Lung (tissue), 11 donors: ENCODE measurements at regions not wholly inside any gene's neighbourhood (a gene's known extent, or its start where the extent isn't known, plus 50 kb on each side); places are given as distances from the start of the nearest gene placed in this dataset.

Source experiments
- ATAC-seq: fragments of 200-7000 bp; cut with Tn5 transposase; one replicate; pipeline ENCODE4 v1.9.1; 2020; ENCODE audit warnings: moderate number of reproducible peaks; ENCODE audit not compliant: insufficient read depth, low FRiP score
- DNase-seq, 3 donors: peaks; one replicate each; pipeline ENCODE4 v3.0.0-alpha.2; 2013 to 2017
- H3K27ac ChIP-seq, 2 donors: one replicate each; pipeline ENCODE4 v1.5.1; 2013; ENCODE audit warnings: mild to moderate bottlenecking in 2 of 2, moderate library complexity in 2 of 2, control low read depth in 1 of 2, inconsistent platforms in 1 of 2, low read depth in 1 of 2, low read length in 1 of 2
- H3K27me3 ChIP-seq, 3 donors: one replicate each; pipeline ENCODE4 v1.5.1; 2013; ENCODE audit warnings: low read length in 2 of 3; ENCODE audit not compliant: control insufficient read depth in 3 of 3, insufficient read depth in 3 of 3
- H3K36me3 ChIP-seq, 4 donors: one replicate each; pipeline ENCODE4 v1.5.1; 2013; ENCODE audit warnings: low read length in 4 of 4, mild to moderate bottlenecking in 1 of 4, moderate library complexity in 1 of 4; ENCODE audit not compliant: control insufficient read depth in 4 of 4, insufficient read depth in 4 of 4
- H3K4me1 ChIP-seq, 5 donors: one replicate each; pipeline ENCODE4 v1.5.1; 2013; ENCODE audit warnings: low read length in 5 of 5, mild to moderate bottlenecking in 2 of 5, moderate library complexity in 1 of 5; ENCODE audit not compliant: control insufficient read depth in 5 of 5, insufficient read depth in 5 of 5
- H3K4me3 ChIP-seq: one replicate; pipeline ENCODE4 v1.5.1; 2013; ENCODE audit warnings: mild to moderate bottlenecking, control low read depth, moderate library complexity
- H3K9ac ChIP-seq, 2 donors: one replicate each; pipeline ENCODE4 v1.5.1; 2013; ENCODE audit warnings: low read length in 2 of 2, control low read depth in 1 of 2; ENCODE audit not compliant: insufficient read depth in 1 of 2
- H3K9me3 ChIP-seq, 4 donors: one replicate each; pipeline ENCODE4 v1.5.1; 2013; ENCODE audit warnings: low read length in 3 of 4, mild to moderate bottlenecking in 1 of 4, moderate library complexity in 1 of 4; ENCODE audit not compliant: control insufficient read depth in 4 of 4, insufficient read depth in 3 of 4
- WGBS, 2 donors: extraction: QIAGEN DNeasy Blood & Tissue Kit; methylation state at CpG; one replicate each; pipeline ENCODE4 v1.1.7; 2013; 5-methylcytosine and 5-hydroxymethylcytosine counted together
- TF ChIP-seq, protein P1 (sequence below): IDR thresholded peaks from 2 replicates; pipeline ENCODE4 v1.5.1; 2012; ENCODE audit warnings: mild to moderate bottlenecking; ENCODE audit errors: control extremely low read depth, extremely low read depth
- donor health status: control.
- donor health status: control.
- donor health status: Bipolar disorder and iron deficiency.
- donor health status: healthy.
- donor health status: DM: yes; HTN: yes; CAD: no.

DNA sequence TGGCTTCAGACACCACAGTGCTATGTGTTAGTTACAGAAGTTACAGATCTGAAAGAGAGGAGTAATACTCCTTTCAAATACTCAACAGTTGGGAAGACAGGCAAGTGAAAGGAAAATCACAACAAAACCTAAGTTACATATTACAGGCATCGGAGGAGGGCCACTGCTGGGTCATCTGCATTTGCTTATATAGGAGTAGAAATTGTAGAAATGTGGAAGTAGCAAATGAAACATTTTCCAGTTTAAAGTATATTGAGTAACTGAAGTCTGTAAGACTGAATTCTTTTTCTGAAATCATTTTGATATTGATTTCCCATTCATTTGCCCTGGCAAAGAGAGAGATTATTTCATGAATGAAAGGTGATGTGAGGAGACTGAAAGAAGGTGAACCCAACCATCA, 201.7 kb downstream of the SPRY1 start:
- WGBS, 2 donors, result 63 to 87% methylated on average over 1 of the region's 1 CpG
- H3K9me3 ChIP-seq, result no peaks in the 10 kb centered on the region
- no peaks in the 10 kb centered on the region for H3K36me3 ChIP-seq
- no peaks in the 10 kb centered on the region for H3K27me3 ChIP-seq
- TF ChIP-seq, protein P1, sequence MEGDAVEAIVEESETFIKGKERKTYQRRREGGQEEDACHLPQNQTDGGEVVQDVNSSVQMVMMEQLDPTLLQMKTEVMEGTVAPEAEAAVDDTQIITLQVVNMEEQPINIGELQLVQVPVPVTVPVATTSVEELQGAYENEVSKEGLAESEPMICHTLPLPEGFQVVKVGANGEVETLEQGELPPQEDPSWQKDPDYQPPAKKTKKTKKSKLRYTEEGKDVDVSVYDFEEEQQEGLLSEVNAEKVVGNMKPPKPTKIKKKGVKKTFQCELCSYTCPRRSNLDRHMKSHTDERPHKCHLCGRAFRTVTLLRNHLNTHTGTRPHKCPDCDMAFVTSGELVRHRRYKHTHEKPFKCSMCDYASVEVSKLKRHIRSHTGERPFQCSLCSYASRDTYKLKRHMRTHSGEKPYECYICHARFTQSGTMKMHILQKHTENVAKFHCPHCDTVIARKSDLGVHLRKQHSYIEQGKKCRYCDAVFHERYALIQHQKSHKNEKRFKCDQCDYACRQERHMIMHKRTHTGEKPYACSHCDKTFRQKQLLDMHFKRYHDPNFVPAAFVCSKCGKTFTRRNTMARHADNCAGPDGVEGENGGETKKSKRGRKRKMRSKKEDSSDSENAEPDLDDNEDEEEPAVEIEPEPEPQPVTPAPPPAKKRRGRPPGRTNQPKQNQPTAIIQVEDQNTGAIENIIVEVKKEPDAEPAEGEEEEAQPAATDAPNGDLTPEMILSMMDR, result no peak
- ATAC-seq (no peak), DNase-seq (no peak)
- no peak overlapping the region for H3K9ac ChIP-seq
- H3K4me1 ChIP-seq, result peaks cover 0 to 22% (median 5%) of the 10 kb centered on the region in 5 donors
- no peak overlapping the region for H3K27ac ChIP-seq
- H3K4me3 ChIP-seq, result no peak overlapping the region

DNA sequence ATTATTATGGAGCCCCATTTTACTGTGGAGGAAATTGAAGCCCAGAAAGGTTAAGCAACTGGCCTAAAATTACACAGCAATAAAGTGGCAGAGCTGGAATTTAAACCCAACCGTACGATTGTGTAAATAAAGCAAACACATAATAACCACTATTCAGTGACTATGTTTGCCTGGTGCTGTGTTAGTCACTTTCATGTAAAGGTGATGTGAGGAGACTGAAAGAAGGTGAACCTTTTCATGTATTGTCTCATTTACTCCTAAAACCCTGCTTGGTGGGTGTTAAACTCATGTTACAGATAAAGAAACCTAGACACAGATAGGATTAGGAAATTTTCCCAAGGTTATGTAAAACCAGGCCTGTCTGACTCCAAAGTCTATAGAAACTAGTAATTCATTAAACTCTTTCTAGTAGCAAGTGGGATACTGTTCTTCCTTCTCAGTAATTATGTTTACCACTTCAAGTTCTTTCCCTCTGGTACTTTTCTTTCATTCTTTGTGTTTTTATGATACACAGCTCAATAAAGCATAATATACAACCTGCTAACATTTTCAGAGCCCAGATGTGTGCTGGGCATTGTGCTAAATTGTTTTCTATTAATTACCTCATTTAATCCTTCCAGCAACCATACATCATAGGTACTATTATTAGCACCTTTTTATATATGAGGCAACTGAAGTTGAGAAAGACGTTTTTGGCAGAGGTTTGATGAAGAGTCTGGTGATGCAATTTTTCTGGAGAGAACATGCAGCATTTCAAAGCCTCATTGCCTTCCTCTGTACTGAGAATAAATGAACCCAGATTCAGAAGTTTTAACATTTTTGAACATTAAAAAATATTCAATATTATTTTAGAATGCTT, 202.7 kb downstream of the SPRY1 start:
- H3K36me3 ChIP-seq, result no peaks in the 10 kb centered on the region
- H3K4me3 ChIP-seq, result no peak overlapping the region
- no peak overlapping the region for H3K9ac ChIP-seq
- TF ChIP-seq, protein P1, result no peak
- no peak overlapping the region for H3K27ac ChIP-seq
- no peaks in the 10 kb centered on the region for H3K9me3 ChIP-seq
- H3K27me3 ChIP-seq, result no peaks in the 10 kb centered on the region
- peaks cover 0 to 22% (median 5%) of the 10 kb centered on the region in 5 donors for H3K4me1 ChIP-seq
- peak; percentile 23 for ATAC-seq
- DNase-seq, result peak in 2 of 3 donors; percentile 65 to 80
- 33 to 48% methylated on average over 3 of the region's 3 CpGs for WGBS, 2 donors

DNA sequence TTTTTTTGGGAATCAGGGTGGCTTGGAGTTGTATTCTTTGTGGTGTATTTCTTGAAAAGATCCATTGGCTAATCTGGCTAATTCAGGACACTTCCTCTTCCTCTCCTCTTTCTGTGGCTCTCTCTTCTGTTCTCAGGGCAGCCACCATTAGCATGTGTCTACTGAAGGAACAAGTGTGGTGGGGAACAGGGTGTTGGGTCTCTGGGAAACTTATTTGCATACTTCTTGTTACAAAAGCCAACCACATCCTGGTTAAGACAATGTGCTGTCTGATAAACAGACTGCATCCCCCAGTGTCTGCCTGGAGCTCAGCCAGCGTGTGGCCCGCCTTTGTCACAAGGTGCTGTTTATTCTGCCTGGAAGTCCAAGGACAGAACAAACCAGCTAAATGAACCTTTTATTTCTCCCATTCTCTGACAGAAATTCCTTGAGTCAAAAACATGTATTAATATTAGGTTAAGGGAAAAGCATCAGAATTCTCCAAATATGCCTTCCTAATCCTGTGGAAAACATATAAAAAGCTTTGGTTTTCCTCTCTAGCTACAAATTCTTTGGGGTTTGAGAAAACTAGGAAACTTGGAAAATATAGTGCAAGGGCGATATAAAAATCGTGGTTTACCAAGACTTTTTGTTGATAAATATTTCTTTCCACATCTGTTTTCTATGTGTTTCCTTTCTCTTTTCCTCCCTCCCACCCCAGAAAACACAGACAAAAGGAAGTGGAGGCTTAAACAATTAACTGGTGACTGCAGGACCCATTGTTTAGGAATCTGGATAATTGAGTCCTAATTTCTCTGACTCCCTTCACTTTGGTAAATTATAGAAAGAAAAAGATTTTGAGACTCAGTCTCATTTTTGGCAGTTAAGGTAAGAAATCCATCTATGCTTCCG, 203.6 kb downstream of the SPRY1 start:
- WGBS, 2 donors, result 23 to 29% methylated on average over 5 of the region's 5 CpGs
- H3K9ac ChIP-seq, result no peak overlapping the region
- no peaks in the 10 kb centered on the region for H3K9me3 ChIP-seq
- TF ChIP-seq, protein P1, result no peak
- H3K36me3 ChIP-seq, result no peaks in the 10 kb centered on the region
- peaks cover 0 to 22% (median 5%) of the 10 kb centered on the region in 5 donors for H3K4me1 ChIP-seq
- peak; percentile 73 for ATAC-seq
- no peaks in the 10 kb centered on the region for H3K27me3 ChIP-seq
- DNase-seq, result peak; percentile 68 to 83 (median 70)
- H3K27ac ChIP-seq, result peak overlapping the region; percentile 30 to 80
- no peak overlapping the region for H3K4me3 ChIP-seq
